B cell (primary cell): ENCODE measurements at regions not wholly inside any gene's neighbourhood (a gene's known extent, or its start where the extent isn't known, plus 50 kb on each side); places are given as distances from the start of the nearest gene placed in this dataset.

ENCODE experiments used
- ATAC-seq: fragments of 200-7000 bp; cut with Tn5 transposase; one replicate; pipeline ENCODE4 v1.10.0; 2021; ENCODE audit warnings: low read depth, mild to moderate bottlenecking, moderate number of reproducible peaks, moderate library complexity
- CTCF ChIA-PET: fragments of 350-600 bp; sonication (Branson Sonifier 250); formaldehyde crosslinking; loops from one replicate; lab custom pipeline; 2021; ENCODE audit warnings: antibody characterized with exemption, inconsistent platforms; lab: Charles Lee
- POLR2A ChIA-PET: fragments of 350-600 bp; sonication (Branson Sonifier 250); formaldehyde crosslinking; loops from one replicate; lab custom pipeline; 2021; ENCODE audit warnings: antibody characterized with exemption; lab: Charles Lee
- DNase-seq: peaks from one replicate; pipeline ENCODE4 v3.0.0; 2013
- H2AFZ ChIP-seq: 2 replicates; pipeline ENCODE4 v1.6.1; 2012; ENCODE audit warnings: mild to moderate bottlenecking, low read depth, low read length; ENCODE audit not compliant: insufficient read depth, poor library complexity, severe bottlenecking
- H3K27ac ChIP-seq, 2 donors: 1 replicate in 1 of 2; 2 replicates in 1 of 2; pipeline ENCODE4 v1.5.1; 2012 to 2013; ENCODE audit warnings: low read length in 2 of 2, mild to moderate bottlenecking in 2 of 2, moderate library complexity in 1 of 2
- H3K27me3 ChIP-seq, 4 experiments: fragments of 200-600 bp in 1 of 4; sonication (generic) in 1 of 4; replicated peaks in 1 of 4; 1 replicate in 2 of 4; 2 replicates in 2 of 4; pipeline versions ENCODE4 v1.6.1 to v1.7.0; 2013 to 2016; ENCODE audit warnings: low read length in 3 of 4, mild to moderate bottlenecking in 2 of 4, mixed read lengths in 1 of 4, moderate library complexity in 1 of 4; ENCODE audit not compliant: insufficient read depth in 4 of 4, control insufficient read depth in 3 of 4; ENCODE audit errors: control extremely low read depth in 1 of 4
- H3K36me3 ChIP-seq, 2 experiments: replicated peaks in 1 of 2; 1 replicate in 1 of 2; 2 replicates in 1 of 2; pipeline versions ENCODE4 v1.6.1 to v1.7.1; 2013; ENCODE audit warnings: low read length in 1 of 2; ENCODE audit not compliant: insufficient read depth in 2 of 2, control insufficient read depth in 1 of 2; ENCODE audit errors: control extremely low read depth in 1 of 2, extremely low read depth in 1 of 2
- H3K4me1 ChIP-seq, 2 donors: fragments of 200-600 bp in 1 of 2; sonication (generic) in 1 of 2; 1 replicate in 1 of 2; 2 replicates in 1 of 2; pipeline versions ENCODE4 v1.5.1 to v1.6.1; 2013 to 2017; ENCODE audit warnings: low read length in 2 of 2; ENCODE audit not compliant: control insufficient read depth in 2 of 2, insufficient read depth in 2 of 2
- H3K4me2 ChIP-seq: replicated peaks from 2 replicates; pipeline ENCODE3; 2012; ENCODE audit warnings: mild to moderate bottlenecking, low read depth, low read length; ENCODE audit not compliant: poor library complexity, severe bottlenecking
- H3K4me3 ChIP-seq, 5 experiments: fragments of 200-600 bp in 1 of 5; sonication (generic) in 1 of 5; 1 replicate in 3 of 5; 2 replicates in 2 of 5; pipeline versions ENCODE4 v1.5.1 to v1.7.0; 2011 to 2016; ENCODE audit warnings: low read length in 4 of 5, mild to moderate bottlenecking in 4 of 5, low read depth in 2 of 5, control low read depth in 1 of 5, moderate library complexity in 1 of 5; ENCODE audit not compliant: insufficient read depth in 1 of 5; ENCODE audit errors: control extremely low read depth in 1 of 5, extremely low read depth in 1 of 5
- H3K79me2 ChIP-seq: fragments of 200-600 bp; sonication (generic); one replicate; pipeline ENCODE4 v1.6.0; 2016; ENCODE audit warnings: low read length; ENCODE audit not compliant: control insufficient read depth, insufficient read depth
- H3K9ac ChIP-seq: fragments of 200-600 bp; sonication (generic); 2 replicates; pipeline ENCODE4 v1.6.1; 2017; ENCODE audit warnings: mild to moderate bottlenecking, low read length, moderate library complexity
- H3K9me3 ChIP-seq, 3 donors: one replicate each; pipeline versions ENCODE4 v1.6.1 to v1.7.1; 2013; ENCODE audit warnings: low read length in 2 of 3; ENCODE audit not compliant: control insufficient read depth in 2 of 3, insufficient read depth in 1 of 3; ENCODE audit errors: control extremely low read depth in 1 of 3
- H4K20me1 ChIP-seq: 2 replicates; pipeline ENCODE4 v1.6.0; 2012; ENCODE audit warnings: mild to moderate bottlenecking, low read length; ENCODE audit not compliant: insufficient read depth, control insufficient read depth, poor library complexity, severe bottlenecking
- H3K27ac Mint-ChIP-seq: one replicate; pipeline ENCODE4 v1.8.0; 2021; ENCODE audit warnings: mixed read lengths
- H3K27me3 Mint-ChIP-seq: one replicate; pipeline ENCODE4 v1.8.0; 2021; ENCODE audit warnings: mixed read lengths
- H3K4me1 Mint-ChIP-seq: one replicate; pipeline ENCODE4 v1.8.0; 2021; ENCODE audit warnings: mixed read lengths
- H3K4me3 Mint-ChIP-seq: one replicate; pipeline ENCODE4 v1.8.0; 2021; ENCODE audit warnings: mixed read lengths
- H3K9me3 Mint-ChIP-seq: one replicate; pipeline ENCODE4 v1.8.0; 2022; ENCODE audit warnings: mixed read lengths; ENCODE audit not compliant: insufficient read depth
- CTCF ChIP-seq: fragments of 200-600 bp; IDR thresholded peaks from one replicate; pipeline ENCODE4 v1.8.0; 2022; ENCODE audit warnings: antibody characterized with exemption, mild to moderate bottlenecking
- EZH2 ChIP-seq: IDR thresholded peaks from 2 replicates; pipeline ENCODE4 v1.6.1; 2012; ENCODE audit warnings: borderline replicate concordance, low read depth, mild to moderate bottlenecking, moderate library complexity, low read length; ENCODE audit not compliant: insufficient read depth, poor library complexity, severe bottlenecking
- WGBS: methylation state at CpG from one replicate; pipeline ENCODE4 v1.1.5; 2013; ENCODE audit warnings: missing lambda C conversion rate; ENCODE audit not compliant: insufficient coverage; 5-methylcytosine and 5-hydroxymethylcytosine counted together
- intact Hi-C: fragments of 100-400 bp; cut with micrococcal nuclease; formaldehyde crosslinking; loops from one replicate; pipeline ENCODE4 v1.10.0; 2022

DNA sequence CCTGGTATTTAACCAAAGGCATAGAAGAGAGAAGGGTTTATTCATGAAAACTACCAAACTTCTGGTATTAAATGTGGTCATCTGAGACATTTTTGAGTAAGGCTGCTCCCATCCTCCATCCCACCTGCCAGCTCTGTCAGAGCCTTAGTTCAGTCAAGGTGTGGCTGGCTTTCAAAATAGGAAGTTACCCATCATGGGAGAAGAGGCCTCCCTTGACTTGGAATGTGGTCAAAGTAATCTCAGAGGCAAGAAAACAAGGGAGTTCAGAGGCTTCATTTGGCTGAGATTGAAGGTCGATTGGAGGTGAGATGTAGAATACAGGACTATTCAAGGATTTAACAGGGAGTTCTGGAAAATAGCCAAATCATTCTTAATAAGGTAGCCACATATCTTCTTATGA, 540.4 kb upstream of the ARRDC4 start:
- Histone ChIP-seq H3K4me1 (no peaks in the 10 kb centered on the region), H3K36me3 (no peaks in the 10 kb centered on the region), H3K27ac (no peak overlapping the region), H2AFZ (no peak overlapping the region), H3K9me3 (no peaks in the 10 kb centered on the region), H3K27me3 (no peaks in the 10 kb centered on the region), H3K79me2 (no peaks in the 10 kb centered on the region), H4K20me1 (no peaks in the 10 kb centered on the region), H3K4me2 (no peak overlapping the region), H3K9ac (no peak overlapping the region), H3K4me3 (no peak overlapping the region)
- no peak overlapping the region for H3K4me3 Mint-ChIP-seq
- POLR2A ChIA-PET, result no interaction called here
- no peak for DNase-seq
- H3K9me3 Mint-ChIP-seq, result peaks cover 4% of the 10 kb centered on the region
- H3K4me1 Mint-ChIP-seq, result no peaks in the 10 kb centered on the region
- H3K27ac Mint-ChIP-seq, result no peak overlapping the region
- WGBS, result no CpG with 5 or more reads among the region's 1 CpG
- TF ChIP-seq EZH2 (no peak), CTCF (no peak)
- CTCF ChIA-PET, result no interaction called here
- intact Hi-C loops, result no loop called here
- no peaks in the 10 kb centered on the region for H3K27me3 Mint-ChIP-seq
- no peak for ATAC-seq

DNA sequence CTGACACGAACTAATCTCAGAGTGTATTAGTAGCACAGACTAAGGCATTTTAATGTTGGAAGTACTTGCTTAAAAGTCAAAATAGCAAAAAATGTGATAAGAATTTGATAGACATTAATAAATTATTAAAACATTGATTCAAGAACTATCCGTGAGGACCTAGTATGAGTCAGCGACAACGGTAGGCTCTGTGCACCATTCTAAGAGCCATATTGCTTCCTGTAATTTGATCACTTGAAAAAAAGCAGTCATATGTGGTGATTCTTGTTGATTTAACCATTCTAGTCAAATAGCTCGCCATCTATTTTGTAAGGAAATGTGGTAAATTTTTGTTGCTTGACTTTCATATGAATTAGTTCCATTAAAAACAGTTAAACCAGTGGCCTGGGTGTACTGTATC, 534.9 kb upstream of the ARRDC4 start:
- Histone ChIP-seq H3K79me2 (no peaks in the 10 kb centered on the region), H3K27ac (no peak overlapping the region), H3K4me1 (no peaks in the 10 kb centered on the region), H3K4me3 (no peak overlapping the region), H3K4me2 (no peak overlapping the region), H3K9me3 (peaks cover 0 to 2% (median 0%) of the 10 kb centered on the region in 3 donors), H4K20me1 (no peaks in the 10 kb centered on the region), H3K9ac (no peak overlapping the region), H3K27me3 (no peaks in the 10 kb centered on the region), H2AFZ (no peak overlapping the region), H3K36me3 (no peaks in the 10 kb centered on the region)
- Mint-ChIP-seq H3K27me3 (no peaks in the 10 kb centered on the region), H3K4me3 (no peak overlapping the region), H3K27ac (no peak overlapping the region), H3K9me3 (no peaks in the 10 kb centered on the region), H3K4me1 (no peaks in the 10 kb centered on the region)
- DNase-seq (no peak), ATAC-seq (no peak)
- TF ChIP-seq EZH2 (no peak), CTCF (no peak)
- no CpG with 5 or more reads among the region's 5 CpGs for WGBS
- ChIA-PET CTCF (no interaction called here), POLR2A (no interaction called here)
- intact Hi-C loops, result no loop called here
